HEK293T (cell line): ENCODE measurements at regions not wholly inside any gene's neighbourhood (a gene's known extent, or its start where the extent isn't known, plus 50 kb on each side); places are given as distances from the start of the nearest gene placed in this dataset.

Experiments used
- ARNT ChIP-seq: fragments of 450-650 bp; IDR thresholded peaks from 2 replicates; pipeline ENCODE4 v1.6.1; 2017; ENCODE audit warnings: mild to moderate bottlenecking
- BHLHE40 ChIP-seq: fragments of 450-650 bp; IDR thresholded peaks from 2 replicates; pipeline ENCODE4 v1.6.1; 2016; ENCODE audit warnings: mild to moderate bottlenecking, moderate library complexity, borderline replicate concordance
- CTBP1 ChIP-seq: fragments of 450-650 bp; IDR thresholded peaks from 2 replicates; pipeline ENCODE4 v1.6.1; 2016; ENCODE audit warnings: borderline replicate concordance
- ELF4 ChIP-seq: fragments of 450-650 bp; IDR thresholded peaks from 2 replicates; pipeline ENCODE4 v1.6.1; 2017; ENCODE audit warnings: antibody characterized with exemption
- FOXK2 ChIP-seq: fragments of 450-650 bp; IDR thresholded peaks from 2 replicates; pipeline ENCODE4 v1.6.1; 2016; ENCODE audit warnings: mild to moderate bottlenecking
- FOXM1 ChIP-seq: fragments of 450-650 bp; IDR thresholded peaks from 2 replicates; pipeline ENCODE4 v1.6.1; 2017; ENCODE audit warnings: mild to moderate bottlenecking, borderline replicate concordance
- HDGF ChIP-seq: fragments of 450-650 bp; IDR thresholded peaks from 2 replicates; pipeline ENCODE4 v1.6.1; 2017; ENCODE audit warnings: antibody characterized with exemption, borderline replicate concordance
- NFRKB ChIP-seq: fragments of 450-650 bp; IDR thresholded peaks from 2 replicates; pipeline ENCODE4 v1.6.1; 2016; ENCODE audit warnings: mild to moderate bottlenecking, moderate library complexity
- SP1 ChIP-seq: fragments of 450-650 bp; IDR thresholded peaks from 2 replicates; pipeline ENCODE4 v1.6.1; 2017
- SUZ12 ChIP-seq: fragments of 450-650 bp; IDR thresholded peaks from 2 replicates; pipeline ENCODE4 v1.6.1; 2016; ENCODE audit warnings: mild to moderate bottlenecking
- TARDBP ChIP-seq: fragments of 450-650 bp; IDR thresholded peaks from 2 replicates; pipeline ENCODE4 v1.6.1; 2016
- ZNF384 ChIP-seq: fragments of 450-650 bp; IDR thresholded peaks from 2 replicates; pipeline ENCODE4 v1.6.1; 2016
- TF ChIP-seq, protein P1 (sequence below): fragments of 450-650 bp; IDR thresholded peaks from 2 replicates; pipeline ENCODE4 v1.6.1; 2016

DNA sequence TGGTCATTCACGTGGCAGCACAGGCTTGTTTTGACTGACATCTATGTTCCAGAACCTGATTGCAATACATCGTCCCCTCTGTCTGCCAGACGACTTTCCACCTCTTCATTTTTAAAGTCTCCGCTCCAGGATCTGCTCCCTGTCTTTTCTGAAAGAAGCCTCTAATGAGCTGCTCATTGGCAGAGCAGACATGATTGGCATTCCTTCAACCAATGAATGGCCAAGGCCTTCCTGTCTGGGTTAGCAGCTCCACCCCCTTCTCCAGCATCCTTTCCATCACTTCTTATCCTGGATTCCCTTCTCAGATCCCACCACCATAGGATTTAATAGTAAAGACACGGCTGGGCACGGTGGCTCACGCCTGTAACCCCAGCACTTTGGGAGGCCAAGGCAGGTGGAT lies 202.7 kb upstream of the KLF3 start:
- TF ChIP-seq FOXK2, result no peak
- TF ChIP-seq ELF4, result no peak
- TF ChIP-seq CTBP1, result no peak
- TF ChIP-seq BHLHE40, result no peak
- no peak for TF ChIP-seq TARDBP
- TF ChIP-seq HDGF, result no peak
- TF ChIP-seq, protein P1, sequence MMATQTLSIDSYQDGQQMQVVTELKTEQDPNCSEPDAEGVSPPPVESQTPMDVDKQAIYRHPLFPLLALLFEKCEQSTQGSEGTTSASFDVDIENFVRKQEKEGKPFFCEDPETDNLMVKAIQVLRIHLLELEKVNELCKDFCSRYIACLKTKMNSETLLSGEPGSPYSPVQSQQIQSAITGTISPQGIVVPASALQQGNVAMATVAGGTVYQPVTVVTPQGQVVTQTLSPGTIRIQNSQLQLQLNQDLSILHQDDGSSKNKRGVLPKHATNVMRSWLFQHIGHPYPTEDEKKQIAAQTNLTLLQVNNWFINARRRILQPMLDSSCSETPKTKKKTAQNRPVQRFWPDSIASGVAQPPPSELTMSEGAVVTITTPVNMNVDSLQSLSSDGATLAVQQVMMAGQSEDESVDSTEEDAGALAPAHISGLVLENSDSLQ, result peak; percentile 79
- no peak for TF ChIP-seq FOXM1
- no peak for TF ChIP-seq ARNT
- no peak for TF ChIP-seq SUZ12
- TF ChIP-seq SP1, result no peak
- TF ChIP-seq NFRKB, result no peak
- TF ChIP-seq ZNF384, result no peak
